AG09309 (cell line): ENCODE measurements at regions not wholly inside any gene's neighbourhood (a gene's known extent, or its start where the extent isn't known, plus 50 kb on each side); places are given as distances from the start of the nearest gene placed in this dataset.

Experiments used
- DNase-seq: peaks from one replicate; pipeline ENCODE4 v3.0.0-alpha.2; 2010; ENCODE audit warnings: low read depth
- H3K4me3 ChIP-seq: 2 replicates; pipeline ENCODE4 v1.5.1; 2011; ENCODE audit warnings: mild to moderate bottlenecking, low read depth, low read length, moderate library complexity; ENCODE audit not compliant: control insufficient read depth
- TF ChIP-seq, protein P1 (sequence below): IDR thresholded peaks from 2 replicates; pipeline ENCODE4 v1.5.1; 2011; ENCODE audit warnings: mild to moderate bottlenecking, low read depth, low read length, inconsistent platforms; ENCODE audit not compliant: insufficient read depth, control insufficient read depth; ENCODE audit errors: missing control alignments

DNA sequence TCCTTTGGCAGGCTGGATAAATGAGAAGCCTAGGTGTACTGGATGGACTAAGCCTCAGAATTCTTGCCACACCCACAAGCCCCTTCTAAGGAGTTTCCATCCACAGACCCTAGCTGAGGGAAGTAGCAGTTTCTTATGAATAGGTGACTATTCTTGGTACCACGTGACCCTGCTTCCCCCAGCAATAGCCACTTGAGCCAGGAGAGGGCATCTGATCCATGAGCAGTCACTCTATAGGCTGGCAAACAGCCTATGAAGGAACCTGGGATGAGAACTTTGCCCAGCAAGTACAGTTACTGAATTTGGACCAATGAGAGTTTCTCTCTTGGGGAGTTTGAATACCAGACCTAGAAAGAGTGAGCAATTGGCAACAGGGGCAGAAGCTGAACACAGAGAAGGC is 84.0 kb downstream of the RTL9 start:
- no peak for DNase-seq
- TF ChIP-seq, protein P1, sequence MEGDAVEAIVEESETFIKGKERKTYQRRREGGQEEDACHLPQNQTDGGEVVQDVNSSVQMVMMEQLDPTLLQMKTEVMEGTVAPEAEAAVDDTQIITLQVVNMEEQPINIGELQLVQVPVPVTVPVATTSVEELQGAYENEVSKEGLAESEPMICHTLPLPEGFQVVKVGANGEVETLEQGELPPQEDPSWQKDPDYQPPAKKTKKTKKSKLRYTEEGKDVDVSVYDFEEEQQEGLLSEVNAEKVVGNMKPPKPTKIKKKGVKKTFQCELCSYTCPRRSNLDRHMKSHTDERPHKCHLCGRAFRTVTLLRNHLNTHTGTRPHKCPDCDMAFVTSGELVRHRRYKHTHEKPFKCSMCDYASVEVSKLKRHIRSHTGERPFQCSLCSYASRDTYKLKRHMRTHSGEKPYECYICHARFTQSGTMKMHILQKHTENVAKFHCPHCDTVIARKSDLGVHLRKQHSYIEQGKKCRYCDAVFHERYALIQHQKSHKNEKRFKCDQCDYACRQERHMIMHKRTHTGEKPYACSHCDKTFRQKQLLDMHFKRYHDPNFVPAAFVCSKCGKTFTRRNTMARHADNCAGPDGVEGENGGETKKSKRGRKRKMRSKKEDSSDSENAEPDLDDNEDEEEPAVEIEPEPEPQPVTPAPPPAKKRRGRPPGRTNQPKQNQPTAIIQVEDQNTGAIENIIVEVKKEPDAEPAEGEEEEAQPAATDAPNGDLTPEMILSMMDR, result peak; percentile 29

GRCh38 chrX:110444996-110445395 is 86.3 kb downstream of the RTL9 start:
- DNase-seq, result no peak
- H3K4me3 ChIP-seq, result no peak overlapping the region
- TF ChIP-seq, protein P1, result no peak

More for the DNA sequence above, 84.0 kb downstream of the RTL9 start:
- no peak overlapping the region for H3K4me3 ChIP-seq

GRCh38 chrX:110448459-110448858 is 89.8 kb downstream of the RTL9 start:
- DNase-seq, result no peak
- no peak overlapping the region for H3K4me3 ChIP-seq
- TF ChIP-seq, protein P1, result no peak

DNA sequence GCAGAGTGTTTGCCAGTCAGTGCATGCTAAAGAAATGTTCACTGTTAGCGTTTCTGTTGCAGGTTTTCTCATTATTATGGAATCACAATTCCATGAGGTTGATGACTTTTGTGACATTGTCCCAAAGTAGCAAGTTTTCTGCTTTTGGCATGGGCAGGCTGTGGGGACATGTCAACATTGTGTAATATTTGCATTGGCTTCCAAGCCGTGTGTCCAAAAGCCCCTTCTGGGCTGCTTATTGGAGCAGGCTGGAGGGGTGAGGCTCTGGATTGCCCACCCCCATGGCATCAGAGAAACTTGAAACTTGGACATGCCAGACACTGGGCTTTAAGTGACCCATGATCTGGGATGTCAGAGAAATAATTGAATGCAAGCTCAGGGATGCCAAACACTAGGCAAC is 90.7 kb downstream of the RTL9 start:
- no peak overlapping the region for H3K4me3 ChIP-seq
- TF ChIP-seq, protein P1, result no peak
- no peak for DNase-seq

DNA sequence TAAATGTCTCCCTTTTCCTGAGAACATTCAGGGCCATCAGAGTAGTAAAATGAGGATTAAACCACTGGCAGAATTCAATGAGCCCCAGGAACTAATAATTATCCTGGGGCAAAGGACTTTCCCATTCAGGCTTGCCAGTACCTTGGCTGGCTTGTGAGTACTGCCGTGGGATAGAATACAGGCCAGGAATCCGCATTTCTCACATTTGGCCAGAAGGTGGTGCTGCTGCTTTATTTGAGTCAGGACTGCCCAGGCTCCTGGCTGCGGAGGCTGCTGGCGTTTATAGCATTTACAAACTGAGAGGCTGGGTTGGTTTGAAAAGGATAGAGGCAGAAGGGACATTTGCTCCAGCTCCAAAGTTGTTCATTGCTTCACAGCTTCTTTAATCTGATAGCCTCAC is 91.4 kb downstream of the RTL9 start:
- DNase-seq, result peak; percentile 37
- TF ChIP-seq, protein P1, result peak; percentile 78
- H3K4me3 ChIP-seq, result no peak overlapping the region

GRCh38 chrX:110454336-110454735 is 95.7 kb downstream of the RTL9 start:
- no peak overlapping the region for H3K4me3 ChIP-seq
- no peak for DNase-seq
- TF ChIP-seq, protein P1, result no peak

DNA sequence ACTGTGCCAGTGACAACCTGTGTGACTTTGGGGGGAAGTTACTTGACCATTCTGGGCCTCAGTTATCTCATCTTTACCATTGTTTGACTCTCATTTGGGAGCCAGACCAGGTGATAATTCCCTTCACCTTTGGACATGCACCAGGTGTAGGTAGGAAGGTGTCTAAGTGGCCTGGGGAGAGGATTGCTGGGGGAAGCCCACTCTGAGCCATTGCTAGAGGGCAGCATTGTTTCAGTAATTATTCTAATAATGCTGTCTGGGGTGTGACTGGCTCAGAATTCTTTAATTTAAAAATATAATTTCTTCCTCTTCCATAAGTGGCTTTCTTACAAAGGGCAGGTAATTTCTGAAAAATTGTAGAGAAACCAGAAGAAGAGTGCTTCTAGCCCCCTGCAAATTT is 104.3 kb downstream of the RTL9 start:
- no peak overlapping the region for H3K4me3 ChIP-seq
- DNase-seq, result no peak
- TF ChIP-seq, protein P1, result peak; percentile 33
